ENCODE measurements at regions not wholly inside any gene's neighbourhood (a gene's known extent, or its start where the extent isn't known, plus 50 kb on each side); places are given as distances from the start of the nearest gene placed in this dataset.

- TF ChIP-seq POLR2A (IDR thresholded peaks at IDR 0.05; ENCODE audit: low read length) (no peak), GATA1 (IDR thresholded peaks at IDR 0.05; ENCODE audit: low read depth, low read length) (no peak)
- DNase-seq: no peak
Observed at GRCh38 chr5:174642816-174643405, 81.5 kb upstream of the MSX2 start.

DNA sequence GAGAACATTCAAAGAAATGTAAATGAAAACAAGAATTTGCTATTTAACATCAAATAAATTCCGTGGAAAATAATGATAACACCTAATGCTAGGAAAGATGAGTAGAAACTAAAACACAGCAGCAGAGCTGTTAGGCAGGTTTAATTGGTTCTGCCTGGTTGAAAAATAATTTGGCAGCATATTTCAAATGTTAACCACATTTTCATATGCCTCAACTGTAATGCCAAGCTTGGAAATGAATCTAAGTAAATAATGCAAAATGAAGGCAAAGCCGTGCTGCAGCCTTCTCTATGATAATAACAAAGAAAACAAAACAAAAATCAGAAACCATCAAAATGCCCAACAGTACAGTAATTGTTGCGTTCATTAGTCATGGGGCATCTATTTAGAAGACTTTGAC, 79.9 kb upstream of the MSX2 start:
- no peak for DNase-seq
- TF ChIP-seq POLR2A (IDR thresholded peaks at IDR 0.05; ENCODE audit: low read length) (no peak), GATA1 (IDR thresholded peaks at IDR 0.05; ENCODE audit: low read depth, low read length) (no peak)

GRCh38 chr5:174644923-174645322, 79.5 kb upstream of the MSX2 start:
- TF ChIP-seq POLR2A (IDR thresholded peaks at IDR 0.05; ENCODE audit: low read length) (no peak), GATA1 (IDR thresholded peaks at IDR 0.05; ENCODE audit: low read depth, low read length) (no peak)
- DNase-seq: no peak

DNA sequence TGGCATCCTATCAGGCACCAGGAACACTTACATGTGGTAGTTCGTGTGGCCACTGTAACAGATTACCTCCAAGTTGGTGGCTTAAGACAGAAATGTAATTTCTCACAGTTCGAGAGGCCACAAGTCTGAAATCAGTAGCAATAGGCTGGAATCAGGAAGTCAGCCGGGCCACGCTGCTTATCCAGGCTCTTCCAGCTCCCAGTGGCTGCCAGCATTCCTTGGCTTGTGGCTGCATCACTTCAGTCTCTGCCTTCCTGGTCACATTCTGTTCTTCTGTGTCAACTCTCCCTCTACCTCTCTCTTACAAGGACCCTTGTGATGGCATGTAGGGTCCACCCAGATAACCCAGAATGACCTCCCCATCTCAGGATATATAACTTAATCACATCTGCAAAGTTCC, 78.7 kb upstream of the MSX2 start:
- no peak for DNase-seq
- TF ChIP-seq GATA1 (IDR thresholded peaks at IDR 0.05; ENCODE audit: low read depth, low read length) (no peak), POLR2A (IDR thresholded peaks at IDR 0.05; ENCODE audit: low read length) (no peak)

GRCh38 chr5:174648618-174649017, 75.8 kb upstream of the MSX2 start:
- DNase-seq: peak in 1 of 2 experiments; percentile 17

GRCh38 chr5:174649391-174649790, 75.0 kb upstream of the MSX2 start:
- DNase-seq: no peak
- no peak for TF ChIP-seq POLR2A (IDR thresholded peaks at IDR 0.05; ENCODE audit: low read length)
- TF ChIP-seq GATA1 (IDR thresholded peaks at IDR 0.05; ENCODE audit: low read depth, low read length): no peak

DNA sequence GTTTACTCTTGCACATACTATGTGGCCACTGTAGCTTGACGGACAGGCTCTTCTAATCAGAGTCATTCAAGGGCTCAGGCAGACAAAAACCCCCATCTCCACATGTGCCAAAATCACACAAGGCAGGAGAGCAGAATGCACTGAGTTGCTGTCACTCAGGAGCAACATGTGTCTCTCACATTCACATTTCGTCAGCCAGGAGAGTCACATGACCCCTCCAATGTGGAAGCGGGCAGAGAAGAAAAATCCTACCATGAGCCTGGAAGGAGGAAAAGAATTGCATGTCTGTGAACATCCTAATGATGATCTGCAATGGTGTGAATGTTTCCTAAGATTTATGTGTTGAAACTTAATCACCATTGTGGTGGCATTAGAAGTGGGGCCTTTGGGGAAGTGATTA, 69.9 kb upstream of the MSX2 start:
- TF ChIP-seq POLR2A (IDR thresholded peaks at IDR 0.05; ENCODE audit: low read length): no peak
- no peak for TF ChIP-seq GATA1 (IDR thresholded peaks at IDR 0.05; ENCODE audit: low read depth, low read length)
- DNase-seq: no peak

GRCh38 chr5:174655351-174655750, 69.0 kb upstream of the MSX2 start:
- DNase-seq: no peak
- no peak for TF ChIP-seq GATA1 (IDR thresholded peaks at IDR 0.05; ENCODE audit: low read depth, low read length)
- TF ChIP-seq POLR2A (IDR thresholded peaks at IDR 0.05; ENCODE audit: low read length): no peak

- TF ChIP-seq GATA1 (IDR thresholded peaks at IDR 0.05; ENCODE audit: low read depth, low read length) (no peak), POLR2A (IDR thresholded peaks at IDR 0.05; ENCODE audit: low read length) (no peak)
Observed at GRCh38 chr5:174664180-174664850, 60.1 kb upstream of the MSX2 start.

DNA sequence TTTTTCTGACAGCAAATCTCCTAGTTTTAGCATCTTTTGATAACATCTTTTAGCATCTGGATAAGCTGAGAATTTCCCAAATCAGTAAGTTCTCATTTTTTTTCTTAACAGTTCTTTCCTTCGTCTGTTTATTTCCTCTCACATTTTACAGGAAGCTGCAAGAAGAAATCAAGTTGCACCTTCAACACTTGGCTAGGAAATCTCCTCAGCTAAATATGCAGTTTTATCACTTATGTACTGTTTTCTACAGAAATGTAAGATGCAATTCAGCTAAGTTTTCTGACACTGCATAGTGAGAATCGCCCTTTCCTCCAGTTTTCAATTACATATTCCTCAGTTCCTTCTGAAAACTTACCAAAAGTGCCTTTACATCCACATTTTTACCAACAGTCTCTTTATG, 59.0 kb upstream of the MSX2 start:
- TF ChIP-seq GATA1 (IDR thresholded peaks at IDR 0.05; ENCODE audit: low read depth, low read length) (no peak), POLR2A (IDR thresholded peaks at IDR 0.05; ENCODE audit: low read length) (no peak)

More at GRCh38 chr5:174664180-174664850, 60.1 kb upstream of the MSX2 start:
- no peak for DNase-seq

GRCh38 chr5:174667526-174667925, 56.9 kb upstream of the MSX2 start:
- no peak for DNase-seq
- TF ChIP-seq POLR2A (IDR thresholded peaks at IDR 0.05; ENCODE audit: low read length) (no peak), GATA1 (IDR thresholded peaks at IDR 0.05; ENCODE audit: low read depth, low read length) (no peak)

More for the DNA sequence above, 59.0 kb upstream of the MSX2 start:
- no peak for DNase-seq

GRCh38 chr5:174668349-174668748, 56.0 kb upstream of the MSX2 start:
- TF ChIP-seq GATA1 (IDR thresholded peaks at IDR 0.05; ENCODE audit: low read depth, low read length) (no peak), POLR2A (IDR thresholded peaks at IDR 0.05; ENCODE audit: low read length) (no peak)
- no peak for DNase-seq

Data from erythroblast (primary cell).